ENCODE measurements at regions not wholly inside any gene's neighbourhood (a gene's known extent, or its start where the extent isn't known, plus 50 kb on each side); places are given as distances from the start of the nearest gene placed in this dataset.

DNA sequence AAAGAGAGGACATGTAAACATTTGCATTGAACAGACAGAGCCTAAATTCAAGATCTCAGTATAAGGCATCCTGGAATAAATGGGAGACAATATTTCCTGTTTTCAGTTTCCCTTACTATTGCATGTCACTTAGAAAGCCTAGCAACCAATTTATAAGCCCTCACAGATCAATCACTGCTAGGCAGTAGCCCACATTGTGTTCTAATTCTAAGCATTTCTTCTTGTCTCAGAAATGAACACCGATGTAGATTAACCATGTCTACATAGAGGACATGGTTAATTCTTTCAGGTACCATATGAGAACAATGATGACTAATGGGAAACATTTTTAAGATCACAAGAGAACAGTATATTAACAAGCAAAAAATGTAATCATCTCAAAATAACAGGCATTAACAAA lies 79.6 kb upstream of the HMHB1 start:
- ATAC-seq (ENCODE audit: low FRiP score) (no peak), DNase-seq (ENCODE audit: low spot score) (no peak)
- TF ChIP-seq, protein P1, sequence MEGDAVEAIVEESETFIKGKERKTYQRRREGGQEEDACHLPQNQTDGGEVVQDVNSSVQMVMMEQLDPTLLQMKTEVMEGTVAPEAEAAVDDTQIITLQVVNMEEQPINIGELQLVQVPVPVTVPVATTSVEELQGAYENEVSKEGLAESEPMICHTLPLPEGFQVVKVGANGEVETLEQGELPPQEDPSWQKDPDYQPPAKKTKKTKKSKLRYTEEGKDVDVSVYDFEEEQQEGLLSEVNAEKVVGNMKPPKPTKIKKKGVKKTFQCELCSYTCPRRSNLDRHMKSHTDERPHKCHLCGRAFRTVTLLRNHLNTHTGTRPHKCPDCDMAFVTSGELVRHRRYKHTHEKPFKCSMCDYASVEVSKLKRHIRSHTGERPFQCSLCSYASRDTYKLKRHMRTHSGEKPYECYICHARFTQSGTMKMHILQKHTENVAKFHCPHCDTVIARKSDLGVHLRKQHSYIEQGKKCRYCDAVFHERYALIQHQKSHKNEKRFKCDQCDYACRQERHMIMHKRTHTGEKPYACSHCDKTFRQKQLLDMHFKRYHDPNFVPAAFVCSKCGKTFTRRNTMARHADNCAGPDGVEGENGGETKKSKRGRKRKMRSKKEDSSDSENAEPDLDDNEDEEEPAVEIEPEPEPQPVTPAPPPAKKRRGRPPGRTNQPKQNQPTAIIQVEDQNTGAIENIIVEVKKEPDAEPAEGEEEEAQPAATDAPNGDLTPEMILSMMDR (IDR thresholded peaks at IDR 0.05), result no peak

DNA sequence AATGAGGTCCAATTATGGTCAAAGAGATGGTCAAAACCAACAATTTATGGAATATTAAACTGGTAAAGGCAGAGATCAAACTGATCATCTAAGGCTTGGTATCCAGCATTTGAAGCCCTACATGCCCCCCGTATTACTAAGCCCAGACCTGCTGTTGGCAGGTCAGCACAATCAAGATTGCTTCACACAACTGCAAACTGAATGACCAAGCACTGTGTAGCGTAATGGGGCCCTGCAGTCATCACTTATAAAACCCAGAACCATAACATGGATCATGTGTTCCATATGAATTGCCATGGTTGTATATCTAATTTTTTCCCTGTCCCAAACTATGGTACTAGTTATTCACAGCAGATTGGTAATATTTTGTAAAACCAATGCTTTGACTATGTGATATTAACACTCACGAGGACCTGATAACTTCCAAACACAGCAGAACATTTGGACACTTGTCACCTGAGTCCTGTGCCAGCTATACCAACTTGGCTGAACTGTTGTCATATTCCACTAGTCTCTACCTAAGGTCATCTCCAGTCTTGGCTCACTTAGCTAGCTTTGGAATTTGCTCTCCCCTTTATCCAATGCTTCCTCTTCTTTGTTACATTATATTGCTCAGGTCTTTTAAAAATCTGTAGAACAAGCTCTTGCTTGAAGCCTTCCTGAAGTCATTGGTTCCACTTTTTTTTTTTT lies 81.7 kb upstream of the HMHB1 start:
- TF ChIP-seq, protein P1 (IDR thresholded peaks at IDR 0.05), result no peak
- DNase-seq (ENCODE audit: low spot score) (no peak), ATAC-seq (ENCODE audit: low FRiP score) (no peak)

DNA sequence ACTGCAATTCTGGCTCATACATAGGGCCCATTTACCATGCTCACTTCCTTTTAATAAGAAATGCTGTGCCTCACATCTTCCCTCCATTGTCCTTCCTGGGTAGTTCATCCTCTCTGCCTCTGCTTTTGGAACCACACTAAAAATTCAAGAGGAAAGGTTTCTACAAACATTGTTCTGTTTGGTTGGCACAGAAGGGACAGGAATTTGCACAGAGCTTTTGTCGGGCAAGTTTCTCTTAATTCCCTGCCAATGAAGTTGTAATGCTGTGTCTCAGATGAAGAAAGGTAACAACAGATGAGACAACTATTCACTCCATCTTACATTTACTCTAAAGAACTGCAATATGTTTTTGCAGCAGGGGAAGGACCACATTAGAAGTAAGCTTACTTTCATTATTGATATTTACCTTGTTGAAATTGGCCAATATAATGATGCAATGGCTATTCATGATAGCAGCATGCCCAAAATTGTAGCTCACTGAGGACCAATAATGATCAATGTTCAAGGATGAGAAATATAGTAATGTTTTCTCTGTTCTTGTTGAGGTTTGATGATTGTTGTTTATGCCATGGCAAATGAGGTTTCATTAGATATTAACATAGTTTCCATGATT lies 82.5 kb upstream of the HMHB1 start:
- DNase-seq (ENCODE audit: low spot score), result no peak
- ATAC-seq (ENCODE audit: low FRiP score), result no peak
- TF ChIP-seq, protein P1 (IDR thresholded peaks at IDR 0.05), result no peak

GRCh38 chr5:143723159-143723558 lies 88.8 kb upstream of the HMHB1 start:
- TF ChIP-seq, protein P1 (IDR thresholded peaks at IDR 0.05), result no peak
- no peak for ATAC-seq (ENCODE audit: low FRiP score)
- no peak for DNase-seq (ENCODE audit: low spot score)

DNA sequence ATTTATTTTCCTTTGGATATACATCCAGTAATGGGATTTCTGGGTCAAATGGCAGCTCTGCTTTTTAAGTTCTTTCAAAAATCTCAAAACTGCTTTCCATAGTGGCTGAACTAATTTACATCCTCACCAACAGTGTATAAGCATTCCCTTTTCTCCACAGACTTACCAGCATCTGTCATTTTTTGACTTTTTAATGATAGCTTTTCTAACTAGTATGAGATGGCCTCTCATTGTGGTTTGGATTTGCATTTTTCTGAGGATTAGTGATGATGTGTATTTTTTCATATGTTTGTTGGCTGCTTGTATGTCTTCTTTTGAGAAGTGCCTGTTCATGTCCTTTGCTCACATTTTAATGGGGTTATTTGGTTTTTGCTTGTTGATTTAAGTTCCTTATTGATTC lies 90.0 kb upstream of the HMHB1 start:
- no peak for ATAC-seq (ENCODE audit: low FRiP score)
- DNase-seq (ENCODE audit: low spot score), result no peak
- TF ChIP-seq, protein P1 (IDR thresholded peaks at IDR 0.05), result no peak

DNA sequence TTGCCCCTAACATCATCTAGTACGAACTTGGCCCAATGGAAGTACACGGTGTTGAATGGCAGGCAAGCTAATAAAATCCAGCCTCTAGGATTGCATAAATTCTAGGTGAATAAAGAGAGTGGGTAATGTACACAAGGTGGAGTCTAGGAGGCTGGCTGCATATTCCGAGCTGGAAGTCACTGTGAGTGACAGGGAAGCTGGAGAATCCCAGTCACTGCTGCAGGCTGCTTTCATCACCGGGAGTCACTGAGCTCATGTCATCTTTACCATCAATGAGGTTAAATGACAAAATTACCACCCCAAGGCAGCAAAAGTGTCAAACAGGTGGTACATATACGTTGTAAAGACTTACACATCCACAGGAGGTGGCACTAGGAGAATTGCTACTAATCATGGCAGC lies 91.3 kb upstream of the HMHB1 start:
- ATAC-seq (ENCODE audit: low FRiP score) (no peak), DNase-seq (ENCODE audit: low spot score) (no peak)
- TF ChIP-seq, protein P1 (IDR thresholded peaks at IDR 0.05), result no peak

DNA sequence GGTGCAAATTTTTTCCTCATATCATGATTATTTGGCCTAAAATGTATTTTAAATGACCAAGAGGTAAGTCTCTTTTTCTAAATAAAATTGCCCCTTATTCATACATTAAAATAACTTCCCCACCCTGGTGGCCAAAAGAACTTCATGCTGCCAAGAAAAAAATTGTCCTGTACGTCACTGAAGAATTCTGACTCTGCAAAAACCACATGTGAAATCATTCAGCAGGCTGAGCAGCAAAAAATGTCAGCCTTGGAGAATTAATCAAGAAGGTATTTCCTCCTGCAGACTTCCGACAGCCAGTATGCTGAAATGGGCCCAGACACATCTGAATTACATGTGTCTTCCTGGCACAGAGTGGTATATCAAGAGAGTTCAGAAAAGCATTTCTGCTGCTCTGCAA lies 94.6 kb upstream of the HMHB1 start:
- no peak for DNase-seq (ENCODE audit: low spot score)
- no peak for ATAC-seq (ENCODE audit: low FRiP score)
- TF ChIP-seq, protein P1 (IDR thresholded peaks at IDR 0.05), result no peak
